ENCODE measurements at regions not wholly inside any gene's neighbourhood (a gene's known extent, or its start where the extent isn't known, plus 50 kb on each side); places are given as distances from the start of the nearest gene placed in this dataset.

GRCh38 chr1:14242870-14243269 is 355.6 kb upstream of the KAZN start:
- Histone ChIP-seq H3K36me3 (ENCODE audit: control insufficient read depth, insufficient read depth, low read length) (no peaks in the 10 kb centered on the region), H3K4me2 (ENCODE audit: low read length) (no peak overlapping the region), H3K27ac (no peak overlapping the region), H3K9me3 (ENCODE audit: control insufficient read depth, low read length) (no peaks in the 10 kb centered on the region), H3K4me3 (ENCODE audit: low read depth, low read length) (no peak overlapping the region), H2AFZ (no peak overlapping the region), H3K27me3 (ENCODE audit: control insufficient read depth, insufficient read depth, low read length) (no peaks in the 10 kb centered on the region), H3K4me1 (no peaks in the 10 kb centered on the region), H3K79me2 (no peaks in the 10 kb centered on the region), H3K9ac (no peak overlapping the region)
- no peak for TF ChIP-seq CTCF (IDR thresholded peaks at IDR 0.05)

- H3K27ac ChIP-seq, result no peak overlapping the region
- no peaks in the 10 kb centered on the region for H3K4me1 ChIP-seq
- H2AFZ ChIP-seq, result no peak overlapping the region
- H3K9me3 ChIP-seq (ENCODE audit: control insufficient read depth, low read length), result no peaks in the 10 kb centered on the region
- no peaks in the 10 kb centered on the region for H3K36me3 ChIP-seq (ENCODE audit: control insufficient read depth, insufficient read depth, low read length)
- H3K27me3 ChIP-seq (ENCODE audit: control insufficient read depth, insufficient read depth, low read length), result no peaks in the 10 kb centered on the region
- H3K9ac ChIP-seq, result no peak overlapping the region
- no peak overlapping the region for H3K4me3 ChIP-seq (ENCODE audit: low read depth, low read length)
- TF ChIP-seq CTCF (IDR thresholded peaks at IDR 0.05), result no peak
- H3K79me2 ChIP-seq, result no peaks in the 10 kb centered on the region
- H3K4me2 ChIP-seq (ENCODE audit: low read length), result no peak overlapping the region
Measured at GRCh38 chr1:14245954-14246353, 352.5 kb upstream of the KAZN start.

GRCh38 chr1:14246471-14246870 is 352.0 kb upstream of the KAZN start:
- Histone ChIP-seq H3K4me2 (ENCODE audit: low read length) (no peak overlapping the region), H2AFZ (no peak overlapping the region), H3K9ac (no peak overlapping the region), H3K4me1 (no peaks in the 10 kb centered on the region), H3K27me3 (ENCODE audit: control insufficient read depth, insufficient read depth, low read length) (no peaks in the 10 kb centered on the region), H3K27ac (no peak overlapping the region), H3K79me2 (no peaks in the 10 kb centered on the region), H3K4me3 (ENCODE audit: low read depth, low read length) (no peak overlapping the region), H3K36me3 (ENCODE audit: control insufficient read depth, insufficient read depth, low read length) (no peaks in the 10 kb centered on the region), H3K9me3 (ENCODE audit: control insufficient read depth, low read length) (no peaks in the 10 kb centered on the region)
- TF ChIP-seq CTCF (IDR thresholded peaks at IDR 0.05), result no peak

- TF ChIP-seq CTCF (IDR thresholded peaks at IDR 0.05), result no peak
- Histone ChIP-seq H3K9ac (no peak overlapping the region), H3K4me2 (ENCODE audit: low read length) (no peak overlapping the region), H3K9me3 (ENCODE audit: control insufficient read depth, low read length) (no peaks in the 10 kb centered on the region), H2AFZ (no peak overlapping the region), H3K27ac (no peak overlapping the region), H3K4me1 (no peaks in the 10 kb centered on the region), H3K36me3 (ENCODE audit: control insufficient read depth, insufficient read depth, low read length) (no peaks in the 10 kb centered on the region), H3K27me3 (ENCODE audit: control insufficient read depth, insufficient read depth, low read length) (no peaks in the 10 kb centered on the region), H3K4me3 (ENCODE audit: low read depth, low read length) (no peak overlapping the region), H3K79me2 (no peaks in the 10 kb centered on the region)
Measured at GRCh38 chr1:14247666-14248065, 350.8 kb upstream of the KAZN start.

- Histone ChIP-seq H3K27me3 (ENCODE audit: control insufficient read depth, insufficient read depth, low read length) (no peaks in the 10 kb centered on the region), H3K79me2 (no peaks in the 10 kb centered on the region), H3K36me3 (ENCODE audit: control insufficient read depth, insufficient read depth, low read length) (no peaks in the 10 kb centered on the region), H3K4me1 (no peaks in the 10 kb centered on the region), H3K27ac (no peak overlapping the region), H3K4me3 (ENCODE audit: low read depth, low read length) (no peak overlapping the region), H3K9me3 (ENCODE audit: control insufficient read depth, low read length) (no peaks in the 10 kb centered on the region), H3K9ac (no peak overlapping the region), H2AFZ (no peak overlapping the region), H3K4me2 (ENCODE audit: low read length) (no peak overlapping the region)
- no peak for TF ChIP-seq CTCF (IDR thresholded peaks at IDR 0.05)
Measured at GRCh38 chr1:14251871-14252270, 346.6 kb upstream of the KAZN start.

Data from parathyroid adenoma (tissue), 2 donors.